ENCODE measurements at regions not wholly inside any gene's neighbourhood (a gene's known extent, or its start where the extent isn't known, plus 50 kb on each side); places are given as distances from the start of the nearest gene placed in this dataset.

DNA sequence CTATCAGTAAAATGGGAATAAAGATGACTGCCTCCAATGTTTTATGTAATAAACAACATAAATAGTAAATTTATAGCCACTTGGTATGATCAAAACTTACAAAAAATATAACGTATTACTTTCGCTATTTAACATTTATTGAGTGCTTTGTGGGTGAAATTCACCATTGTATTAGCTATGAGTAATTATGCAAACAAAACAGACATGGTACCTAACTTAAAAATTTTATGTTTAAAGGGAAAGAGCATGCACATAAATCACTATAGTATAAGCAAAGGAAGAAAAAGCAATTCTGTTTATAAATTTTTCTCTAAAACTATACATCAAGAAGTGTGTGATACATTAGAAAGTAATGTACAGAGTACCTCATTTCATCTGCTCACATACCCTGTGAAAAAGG lies 1046.2 kb downstream of the NCAM2 start:
- no peak overlapping the region for H3K27ac ChIP-seq (ENCODE audit: insufficient read depth, low read length, poor library complexity, severe bottlenecking)
- H3K9me3 ChIP-seq (ENCODE audit: control insufficient read depth, low read length), result no peaks in the 10 kb centered on the region
- no peaks in the 10 kb centered on the region for H3K4me1 ChIP-seq (ENCODE audit: control insufficient read depth, insufficient read depth, low read length, poor library complexity, severe bottlenecking)
- H3K4me3 ChIP-seq (ENCODE audit: insufficient read depth, low read depth, low read length, poor library complexity, severe bottlenecking), result no peak overlapping the region
- no peaks in the 10 kb centered on the region for H3K36me3 ChIP-seq (ENCODE audit: control insufficient read depth, insufficient read depth, low read length)
- no peak for DNase-seq
- H3K27me3 ChIP-seq (replicated peaks; ENCODE audit: control insufficient read depth, insufficient read depth, low read length, poor library complexity, severe bottlenecking), result no peaks in the 10 kb centered on the region

GRCh38 chr21:22046576-22046975 lies 1048.4 kb downstream of the NCAM2 start:
- no peaks in the 10 kb centered on the region for H3K4me1 ChIP-seq (ENCODE audit: control insufficient read depth, insufficient read depth, low read length, poor library complexity, severe bottlenecking)
- H3K36me3 ChIP-seq (ENCODE audit: control insufficient read depth, insufficient read depth, low read length), result no peaks in the 10 kb centered on the region
- no peak overlapping the region for H3K4me3 ChIP-seq (ENCODE audit: insufficient read depth, low read depth, low read length, poor library complexity, severe bottlenecking)
- DNase-seq, result no peak
- no peaks in the 10 kb centered on the region for H3K9me3 ChIP-seq (ENCODE audit: control insufficient read depth, low read length)
- H3K27me3 ChIP-seq (replicated peaks; ENCODE audit: control insufficient read depth, insufficient read depth, low read length, poor library complexity, severe bottlenecking), result no peaks in the 10 kb centered on the region
- no peak overlapping the region for H3K27ac ChIP-seq (ENCODE audit: insufficient read depth, low read length, poor library complexity, severe bottlenecking)

DNA sequence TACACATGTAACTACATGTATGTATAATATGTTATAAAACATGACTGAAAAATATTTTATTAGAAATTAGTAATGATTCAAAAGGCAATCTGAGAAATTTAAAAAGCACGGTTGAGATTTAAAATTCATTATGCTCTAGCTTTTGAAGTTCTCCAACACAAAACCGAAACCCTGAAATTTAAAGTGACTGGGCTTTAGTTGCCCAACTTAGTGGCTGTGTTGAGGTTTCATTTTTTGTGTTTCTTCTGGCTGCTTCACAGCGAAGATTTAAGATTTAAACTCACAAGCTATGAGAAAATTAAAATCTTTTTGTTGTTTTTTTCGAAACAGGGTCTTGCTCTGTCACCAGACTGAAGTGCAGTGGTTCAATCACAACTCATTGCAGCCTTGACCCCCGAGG lies 1058.7 kb downstream of the NCAM2 start:
- H3K36me3 ChIP-seq (ENCODE audit: control insufficient read depth, insufficient read depth, low read length), result no peaks in the 10 kb centered on the region
- H3K27ac ChIP-seq (ENCODE audit: insufficient read depth, low read length, poor library complexity, severe bottlenecking), result no peak overlapping the region
- no peak overlapping the region for H3K4me3 ChIP-seq (ENCODE audit: insufficient read depth, low read depth, low read length, poor library complexity, severe bottlenecking)
- no peak for DNase-seq
- H3K9me3 ChIP-seq (ENCODE audit: control insufficient read depth, low read length), result no peaks in the 10 kb centered on the region
- H3K4me1 ChIP-seq (ENCODE audit: control insufficient read depth, insufficient read depth, low read length, poor library complexity, severe bottlenecking), result no peaks in the 10 kb centered on the region
- no peaks in the 10 kb centered on the region for H3K27me3 ChIP-seq (replicated peaks; ENCODE audit: control insufficient read depth, insufficient read depth, low read length, poor library complexity, severe bottlenecking)

- H3K27ac ChIP-seq (ENCODE audit: insufficient read depth, low read length, poor library complexity, severe bottlenecking), result no peak overlapping the region
- no peaks in the 10 kb centered on the region for H3K4me1 ChIP-seq (ENCODE audit: control insufficient read depth, insufficient read depth, low read length, poor library complexity, severe bottlenecking)
- H3K4me3 ChIP-seq (ENCODE audit: insufficient read depth, low read depth, low read length, poor library complexity, severe bottlenecking), result no peak overlapping the region
- DNase-seq, result no peak
- H3K36me3 ChIP-seq (ENCODE audit: control insufficient read depth, insufficient read depth, low read length), result no peaks in the 10 kb centered on the region
- H3K9me3 ChIP-seq (ENCODE audit: control insufficient read depth, low read length), result no peaks in the 10 kb centered on the region
- no peaks in the 10 kb centered on the region for H3K27me3 ChIP-seq (replicated peaks; ENCODE audit: control insufficient read depth, insufficient read depth, low read length, poor library complexity, severe bottlenecking)
Observed at GRCh38 chr21:22062472-22063139, 1064.4 kb downstream of the NCAM2 start.

DNA sequence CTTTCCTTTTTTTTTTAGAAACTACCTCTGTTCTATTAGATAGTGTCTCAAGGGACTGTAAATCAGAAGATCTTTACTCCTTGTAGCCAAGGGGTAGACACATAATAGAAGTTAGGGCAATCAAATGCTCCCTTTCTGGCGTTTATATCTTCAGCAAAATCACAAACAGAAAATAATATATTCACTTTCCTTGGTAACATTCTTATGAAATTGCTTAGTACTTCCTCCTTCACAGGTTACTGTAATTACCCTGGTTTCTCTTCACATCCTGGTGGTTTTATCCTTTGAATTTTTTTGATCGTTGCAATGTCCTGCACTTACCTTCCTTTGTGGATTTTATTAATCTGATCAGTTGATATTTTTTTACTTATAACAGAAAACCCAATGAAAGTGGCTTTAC lies 1064.9 kb downstream of the NCAM2 start:
- Histone ChIP-seq H3K27me3 (replicated peaks; ENCODE audit: control insufficient read depth, insufficient read depth, low read length, poor library complexity, severe bottlenecking) (no peaks in the 10 kb centered on the region), H3K4me3 (ENCODE audit: insufficient read depth, low read depth, low read length, poor library complexity, severe bottlenecking) (no peak overlapping the region), H3K36me3 (ENCODE audit: control insufficient read depth, insufficient read depth, low read length) (no peaks in the 10 kb centered on the region), H3K9me3 (ENCODE audit: control insufficient read depth, low read length) (no peaks in the 10 kb centered on the region), H3K27ac (ENCODE audit: insufficient read depth, low read length, poor library complexity, severe bottlenecking) (no peak overlapping the region), H3K4me1 (ENCODE audit: control insufficient read depth, insufficient read depth, low read length, poor library complexity, severe bottlenecking) (no peaks in the 10 kb centered on the region)
- DNase-seq, result no peak

- no peaks in the 10 kb centered on the region for H3K36me3 ChIP-seq (ENCODE audit: control insufficient read depth, insufficient read depth, low read length)
- H3K4me3 ChIP-seq (ENCODE audit: insufficient read depth, low read depth, low read length, poor library complexity, severe bottlenecking), result no peak overlapping the region
- no peaks in the 10 kb centered on the region for H3K4me1 ChIP-seq (ENCODE audit: control insufficient read depth, insufficient read depth, low read length, poor library complexity, severe bottlenecking)
- DNase-seq, result no peak
- H3K27me3 ChIP-seq (replicated peaks; ENCODE audit: control insufficient read depth, insufficient read depth, low read length, poor library complexity, severe bottlenecking), result no peaks in the 10 kb centered on the region
- H3K27ac ChIP-seq (ENCODE audit: insufficient read depth, low read length, poor library complexity, severe bottlenecking), result no peak overlapping the region
- no peaks in the 10 kb centered on the region for H3K9me3 ChIP-seq (ENCODE audit: control insufficient read depth, low read length)
Observed at GRCh38 chr21:22076471-22076870, 1078.3 kb downstream of the NCAM2 start.

DNA sequence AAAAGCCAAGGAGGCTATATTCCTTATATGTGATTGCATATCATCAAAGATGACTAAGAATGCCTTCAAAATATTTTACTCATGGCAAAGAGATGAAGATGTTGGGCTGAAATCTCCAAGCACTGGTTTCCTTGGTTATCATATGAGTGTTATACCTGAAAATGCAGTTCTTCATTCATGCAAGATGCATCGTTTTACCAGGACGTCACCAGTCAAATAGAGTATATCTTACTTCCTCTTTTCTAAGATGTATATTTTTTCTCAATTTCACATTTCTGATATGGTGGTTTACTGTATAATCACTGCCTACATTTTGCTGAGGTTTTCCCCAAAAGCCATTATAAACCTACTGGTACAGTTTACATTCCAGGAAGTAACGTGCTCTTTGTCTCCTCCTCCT lies 1085.7 kb downstream of the NCAM2 start:
- Histone ChIP-seq H3K4me3 (ENCODE audit: insufficient read depth, low read depth, low read length, poor library complexity, severe bottlenecking) (no peak overlapping the region), H3K4me1 (ENCODE audit: control insufficient read depth, insufficient read depth, low read length, poor library complexity, severe bottlenecking) (no peaks in the 10 kb centered on the region), H3K27ac (ENCODE audit: insufficient read depth, low read length, poor library complexity, severe bottlenecking) (no peak overlapping the region), H3K36me3 (ENCODE audit: control insufficient read depth, insufficient read depth, low read length) (no peaks in the 10 kb centered on the region), H3K27me3 (replicated peaks; ENCODE audit: control insufficient read depth, insufficient read depth, low read length, poor library complexity, severe bottlenecking) (no peaks in the 10 kb centered on the region), H3K9me3 (ENCODE audit: control insufficient read depth, low read length) (no peaks in the 10 kb centered on the region)
- no peak for DNase-seq

DNA sequence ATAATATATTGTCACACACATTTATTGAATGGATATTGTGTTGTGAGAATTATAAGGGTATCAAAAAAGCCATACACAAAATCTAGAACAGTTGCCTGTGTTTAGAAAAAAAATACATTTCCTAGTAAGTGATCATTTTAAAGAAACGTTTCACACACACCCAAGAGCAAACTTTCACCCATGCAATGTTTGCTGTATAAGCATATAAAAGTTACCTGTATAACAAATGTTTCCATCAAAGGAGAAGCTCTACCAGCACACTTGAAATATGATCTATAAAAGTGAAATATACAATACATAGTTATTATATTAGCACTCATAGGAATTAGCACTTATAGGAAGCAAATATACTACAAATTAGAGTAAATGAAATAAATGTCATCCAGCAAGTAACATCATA lies 1098.1 kb downstream of the NCAM2 start:
- H3K4me1 ChIP-seq (ENCODE audit: control insufficient read depth, insufficient read depth, low read length, poor library complexity, severe bottlenecking), result no peaks in the 10 kb centered on the region
- no peak overlapping the region for H3K4me3 ChIP-seq (ENCODE audit: insufficient read depth, low read depth, low read length, poor library complexity, severe bottlenecking)
- H3K27ac ChIP-seq (ENCODE audit: insufficient read depth, low read length, poor library complexity, severe bottlenecking), result no peak overlapping the region
- DNase-seq, result no peak
- H3K9me3 ChIP-seq (ENCODE audit: control insufficient read depth, low read length), result no peaks in the 10 kb centered on the region
- no peaks in the 10 kb centered on the region for H3K36me3 ChIP-seq (ENCODE audit: control insufficient read depth, insufficient read depth, low read length)
- no peaks in the 10 kb centered on the region for H3K27me3 ChIP-seq (replicated peaks; ENCODE audit: control insufficient read depth, insufficient read depth, low read length, poor library complexity, severe bottlenecking)

DNA sequence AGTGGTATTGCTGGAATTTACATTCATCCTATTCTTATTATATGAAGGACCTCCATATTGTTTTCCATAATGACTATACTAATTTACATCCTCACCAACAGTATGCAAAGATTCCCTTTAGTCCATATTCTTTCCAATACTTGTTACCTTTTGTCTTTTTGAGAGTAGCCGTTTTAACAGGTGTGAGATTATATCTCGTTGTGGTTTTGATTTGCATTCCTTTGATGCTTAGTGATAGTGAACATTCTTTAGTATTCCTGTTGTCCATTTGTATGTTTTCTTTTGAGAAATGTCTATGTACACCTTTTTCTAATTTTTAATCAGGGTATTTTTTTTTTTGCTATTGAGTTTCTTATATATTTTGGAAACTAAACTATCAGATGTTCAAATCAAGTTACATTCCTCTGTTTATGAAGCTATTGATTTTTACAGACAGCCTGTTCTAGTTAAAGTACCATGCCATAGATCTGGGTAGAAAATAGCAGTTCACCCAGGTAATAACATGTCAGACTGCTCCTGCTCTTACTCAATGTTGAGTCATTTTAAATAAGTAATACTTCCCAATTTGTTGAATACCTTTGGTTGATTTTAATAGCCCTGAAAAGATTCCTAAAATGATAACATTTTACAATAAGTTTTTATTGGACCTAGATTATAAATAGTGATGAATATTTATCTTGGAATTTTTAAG lies 1108.7 kb downstream of the NCAM2 start:
- H3K4me1 ChIP-seq (ENCODE audit: control insufficient read depth, insufficient read depth, low read length, poor library complexity, severe bottlenecking), result no peaks in the 10 kb centered on the region
- DNase-seq, result no peak
- H3K27ac ChIP-seq (ENCODE audit: insufficient read depth, low read length, poor library complexity, severe bottlenecking), result no peak overlapping the region
- H3K4me3 ChIP-seq (ENCODE audit: insufficient read depth, low read depth, low read length, poor library complexity, severe bottlenecking), result no peak overlapping the region
- no peaks in the 10 kb centered on the region for H3K9me3 ChIP-seq (ENCODE audit: control insufficient read depth, low read length)
- no peaks in the 10 kb centered on the region for H3K27me3 ChIP-seq (replicated peaks; ENCODE audit: control insufficient read depth, insufficient read depth, low read length, poor library complexity, severe bottlenecking)
- no peaks in the 10 kb centered on the region for H3K36me3 ChIP-seq (ENCODE audit: control insufficient read depth, insufficient read depth, low read length)

- Histone ChIP-seq H3K27me3 (replicated peaks; ENCODE audit: control insufficient read depth, insufficient read depth, low read length, poor library complexity, severe bottlenecking) (no peaks in the 10 kb centered on the region), H3K27ac (ENCODE audit: insufficient read depth, low read length, poor library complexity, severe bottlenecking) (no peak overlapping the region), H3K9me3 (ENCODE audit: control insufficient read depth, low read length) (no peaks in the 10 kb centered on the region), H3K4me1 (ENCODE audit: control insufficient read depth, insufficient read depth, low read length, poor library complexity, severe bottlenecking) (no peaks in the 10 kb centered on the region), H3K36me3 (ENCODE audit: control insufficient read depth, insufficient read depth, low read length) (no peaks in the 10 kb centered on the region), H3K4me3 (ENCODE audit: insufficient read depth, low read depth, low read length, poor library complexity, severe bottlenecking) (no peak overlapping the region)
- no peak for DNase-seq
Observed at GRCh38 chr21:22115746-22116145, 1117.5 kb downstream of the NCAM2 start.

Measured in effector memory CD4-positive, alpha-beta T cell (primary cell).